Thymus (tissue), 11 donors: ENCODE measurements at regions not wholly inside any gene's neighbourhood (a gene's known extent, or its start where the extent isn't known, plus 50 kb on each side); places are given as distances from the start of the nearest gene placed in this dataset.

Experiments used
- DNase-seq, 9 donors: peaks; one replicate each; pipeline ENCODE4 v3.0.0-alpha.2; 2013; ENCODE audit warnings: low spot score in 9 of 9, low read depth in 6 of 9, missing footprints in 1 of 9
- H3K27ac ChIP-seq, 2 donors: one replicate each; pipeline ENCODE4 v1.5.1; 2013; ENCODE audit warnings: control low read depth in 1 of 2, low read depth in 1 of 2, low read length in 1 of 2, mild to moderate bottlenecking in 1 of 2, moderate library complexity in 1 of 2
- H3K27me3 ChIP-seq, 2 donors: one replicate each; pipeline ENCODE4 v1.5.1; 2013; ENCODE audit warnings: low read length in 1 of 2; ENCODE audit not compliant: control insufficient read depth in 2 of 2, insufficient read depth in 1 of 2
- H3K36me3 ChIP-seq, 2 donors: one replicate each; pipeline ENCODE4 v1.5.1; 2013; ENCODE audit warnings: low read length in 1 of 2, mild to moderate bottlenecking in 1 of 2, moderate library complexity in 1 of 2; ENCODE audit not compliant: control insufficient read depth in 2 of 2, insufficient read depth in 2 of 2
- H3K4me1 ChIP-seq, 2 donors: one replicate each; pipeline ENCODE4 v1.5.1; 2013; ENCODE audit warnings: low read length in 2 of 2; ENCODE audit not compliant: control insufficient read depth in 2 of 2, insufficient read depth in 2 of 2
- H3K4me3 ChIP-seq, 2 donors: one replicate each; pipeline ENCODE4 v1.5.1; 2013; ENCODE audit warnings: low read length in 2 of 2, control low read depth in 1 of 2, mild to moderate bottlenecking in 1 of 2
- H3K9me3 ChIP-seq, 2 donors: one replicate each; pipeline ENCODE4 v1.5.1; 2013; ENCODE audit warnings: low read length in 1 of 2, mild to moderate bottlenecking in 1 of 2; ENCODE audit not compliant: control insufficient read depth in 2 of 2, insufficient read depth in 1 of 2
- WGBS: extraction: QIAGEN DNeasy Blood & Tissue Kit; methylation state at CpG from one replicate; pipeline ENCODE4 v1.1.7; 2013; 5-methylcytosine and 5-hydroxymethylcytosine counted together
- donor health status: healthy.

GRCh38 chrY:14411334-14411733 is 113.0 kb upstream of the NLGN4Y start:
- H3K4me3 ChIP-seq, result no peak overlapping the region
- H3K27ac ChIP-seq, result no peak overlapping the region
- no peaks in the 10 kb centered on the region for H3K27me3 ChIP-seq
- no peaks in the 10 kb centered on the region for H3K4me1 ChIP-seq
- no peaks in the 10 kb centered on the region for H3K9me3 ChIP-seq
- no peaks in the 10 kb centered on the region for H3K36me3 ChIP-seq
- DNase-seq, result no peak

DNA sequence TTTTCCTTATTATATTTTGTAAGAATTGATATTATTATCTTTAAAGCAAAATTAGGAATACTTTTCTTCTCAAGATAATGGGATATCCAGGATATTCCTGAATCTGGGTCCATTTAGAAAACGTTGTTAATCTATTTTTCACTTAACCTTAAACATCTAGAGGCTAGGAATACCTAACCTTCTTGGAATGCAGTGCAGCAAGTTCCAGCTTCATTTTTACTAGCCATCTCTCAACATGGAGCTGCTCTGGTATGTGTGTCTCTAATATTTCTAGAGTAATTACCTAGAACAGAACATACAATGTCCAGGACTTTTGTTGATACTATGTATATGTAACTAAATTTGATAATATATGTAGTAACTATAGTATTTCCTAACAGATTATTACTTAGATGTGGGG is 87.8 kb upstream of the NLGN4Y start:
- H3K4me1 ChIP-seq, result no peaks in the 10 kb centered on the region
- H3K36me3 ChIP-seq, result no peaks in the 10 kb centered on the region
- H3K27ac ChIP-seq, result no peak overlapping the region
- 77% methylated on average over 1 of the region's 1 CpG for WGBS
- no peak for DNase-seq
- no peak overlapping the region for H3K4me3 ChIP-seq
- no peaks in the 10 kb centered on the region for H3K27me3 ChIP-seq
- no peaks in the 10 kb centered on the region for H3K9me3 ChIP-seq

DNA sequence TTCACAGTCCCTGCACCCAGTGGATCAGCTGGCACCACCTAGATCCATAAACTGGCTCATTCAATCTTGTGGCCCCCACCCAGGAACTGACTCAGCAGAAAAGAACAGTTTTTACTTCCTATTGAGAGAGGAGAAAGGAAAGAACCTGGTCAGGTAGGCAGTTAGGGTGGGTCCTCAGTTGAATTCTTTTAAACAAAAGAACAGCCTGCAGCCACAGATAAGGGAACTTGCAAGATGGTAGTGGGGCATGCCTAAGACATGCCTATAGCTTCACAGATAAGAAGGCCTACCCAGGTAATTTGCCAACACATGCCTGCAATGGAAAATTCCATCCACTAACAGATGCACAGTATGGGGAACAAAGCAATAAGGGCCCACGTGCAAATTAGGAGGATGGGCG is 86.7 kb upstream of the NLGN4Y start:
- Histone ChIP-seq H3K4me1 (no peaks in the 10 kb centered on the region), H3K9me3 (no peaks in the 10 kb centered on the region), H3K27me3 (no peaks in the 10 kb centered on the region), H3K27ac (no peak overlapping the region), H3K36me3 (no peaks in the 10 kb centered on the region), H3K4me3 (no peak overlapping the region)
- WGBS, result 97% methylated on average over 2 of the region's 2 CpGs
- no peak for DNase-seq

- WGBS, result 97% methylated on average over 1 of the region's 1 CpG
- H3K4me1 ChIP-seq, result no peaks in the 10 kb centered on the region
- H3K9me3 ChIP-seq, result no peaks in the 10 kb centered on the region
- no peaks in the 10 kb centered on the region for H3K36me3 ChIP-seq
- H3K4me3 ChIP-seq, result no peak overlapping the region
- no peak for DNase-seq
- no peak overlapping the region for H3K27ac ChIP-seq
- no peaks in the 10 kb centered on the region for H3K27me3 ChIP-seq
Measured at GRCh38 chrY:14438395-14438794, 85.9 kb upstream of the NLGN4Y start.

GRCh38 chrY:14444550-14444949 is 79.8 kb upstream of the NLGN4Y start:
- no peaks in the 10 kb centered on the region for H3K9me3 ChIP-seq

DNA sequence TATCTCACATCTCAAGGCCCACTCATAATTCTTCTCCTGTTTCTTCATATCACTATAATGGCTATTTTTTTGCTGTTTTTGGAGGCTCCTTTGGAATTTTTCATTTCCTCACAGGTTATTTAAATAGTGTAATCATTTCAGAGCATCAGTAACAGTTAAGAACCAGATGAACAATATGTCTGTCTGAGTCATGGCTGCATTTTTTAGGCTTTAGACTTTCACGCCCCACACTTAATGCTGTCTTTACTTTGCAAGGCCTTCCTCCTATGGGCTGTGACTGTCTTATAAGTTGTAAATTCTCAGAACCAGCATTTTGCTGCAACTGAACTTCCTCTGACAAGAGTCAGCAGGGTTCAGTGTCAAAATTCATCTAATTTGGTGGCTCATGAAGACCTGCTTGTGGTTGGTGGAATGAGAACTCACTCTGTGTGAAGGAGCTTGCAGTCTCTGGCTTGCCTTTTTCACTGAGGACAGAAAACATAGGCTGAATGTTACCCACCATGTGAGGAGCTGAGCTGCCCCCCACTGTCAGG is 56.1 kb upstream of the NLGN4Y start:
- DNase-seq, result no peak
- no peaks in the 10 kb centered on the region for H3K27me3 ChIP-seq
- WGBS, result 82% methylated on average over 1 of the region's 1 CpG
- H3K36me3 ChIP-seq, result no peaks in the 10 kb centered on the region
- H3K9me3 ChIP-seq, result no peaks in the 10 kb centered on the region
- no peaks in the 10 kb centered on the region for H3K4me1 ChIP-seq
- H3K4me3 ChIP-seq, result no peak overlapping the region
- no peak overlapping the region for H3K27ac ChIP-seq

More at GRCh38 chrY:14444550-14444949, 79.8 kb upstream of the NLGN4Y start:
- no peak overlapping the region for H3K27ac ChIP-seq
- no peak for DNase-seq
- no peaks in the 10 kb centered on the region for H3K27me3 ChIP-seq
- WGBS, result 85% methylated on average over 4 of the region's 4 CpGs
- no peak overlapping the region for H3K4me3 ChIP-seq
- no peaks in the 10 kb centered on the region for H3K36me3 ChIP-seq
- no peaks in the 10 kb centered on the region for H3K4me1 ChIP-seq

- Histone ChIP-seq H3K27ac (no peak overlapping the region), H3K27me3 (no peaks in the 10 kb centered on the region), H3K9me3 (no peaks in the 10 kb centered on the region), H3K36me3 (no peaks in the 10 kb centered on the region), H3K4me3 (no peak overlapping the region), H3K4me1 (no peaks in the 10 kb centered on the region)
- DNase-seq, result no peak
- 85% methylated on average over 3 of the region's 3 CpGs for WGBS
Measured at GRCh38 chrY:14472421-14472820, 51.9 kb upstream of the NLGN4Y start.

DNA sequence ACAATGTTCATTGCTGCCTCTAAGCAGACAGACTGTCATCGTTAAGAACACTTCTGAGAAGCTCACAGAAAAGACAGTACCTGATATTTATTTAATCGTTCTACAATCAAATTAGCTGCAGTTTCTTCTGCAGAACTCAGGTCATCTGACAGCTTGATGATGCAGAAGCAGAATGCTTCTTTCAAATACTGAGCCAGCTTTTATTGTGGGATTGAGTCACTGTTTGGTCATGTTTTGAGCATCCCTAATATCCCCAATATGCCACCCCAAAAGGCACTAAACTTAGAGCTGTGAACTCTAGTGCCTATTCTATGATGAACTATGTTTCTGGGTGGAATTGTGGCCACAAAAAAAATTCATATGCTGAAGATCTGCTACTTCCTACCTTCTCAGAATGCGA is 51.0 kb upstream of the NLGN4Y start:
- H3K9me3 ChIP-seq, result no peaks in the 10 kb centered on the region
- no peak for DNase-seq
- no peaks in the 10 kb centered on the region for H3K4me1 ChIP-seq
- WGBS, result 93% methylated on average over 3 of the region's 3 CpGs
- no peaks in the 10 kb centered on the region for H3K36me3 ChIP-seq
- no peaks in the 10 kb centered on the region for H3K27me3 ChIP-seq
- no peak overlapping the region for H3K27ac ChIP-seq
- H3K4me3 ChIP-seq, result no peak overlapping the region
